ENCODE measurements at regions not wholly inside any gene's neighbourhood (a gene's known extent, or its start where the extent isn't known, plus 50 kb on each side); places are given as distances from the start of the nearest gene placed in this dataset.

GRCh38 chr5:106974272-106974671 is 696.5 kb downstream of the EFNA5 start:
- no peak for DNase-seq

- DNase-seq = no peak
These were observed 703.9 kb downstream of the EFNA5 start for GRCh38 chr5:106966686-106967315.

DNA sequence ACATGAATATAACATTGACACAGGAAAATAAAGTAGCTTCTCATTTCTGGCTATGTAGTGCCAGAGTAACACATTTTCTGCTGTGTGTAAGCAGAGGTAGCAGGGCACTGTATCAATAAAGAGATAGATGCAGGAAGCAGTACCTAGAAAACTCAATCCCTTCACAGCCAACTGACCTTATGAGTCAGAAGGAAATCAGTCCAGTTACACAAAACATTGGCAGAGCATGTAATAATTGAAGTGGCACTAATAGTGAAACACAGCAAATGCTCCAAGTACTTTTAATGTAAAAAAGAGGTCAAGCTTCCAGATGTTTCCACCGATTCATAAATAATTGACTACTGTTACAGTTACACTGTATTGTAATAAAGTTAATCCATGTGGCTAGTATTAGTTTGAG is 706.6 kb downstream of the EFNA5 start:
- no peak for DNase-seq

GRCh38 chr5:106963630-106964029 is 707.1 kb downstream of the EFNA5 start:
- no peak for DNase-seq

DNA sequence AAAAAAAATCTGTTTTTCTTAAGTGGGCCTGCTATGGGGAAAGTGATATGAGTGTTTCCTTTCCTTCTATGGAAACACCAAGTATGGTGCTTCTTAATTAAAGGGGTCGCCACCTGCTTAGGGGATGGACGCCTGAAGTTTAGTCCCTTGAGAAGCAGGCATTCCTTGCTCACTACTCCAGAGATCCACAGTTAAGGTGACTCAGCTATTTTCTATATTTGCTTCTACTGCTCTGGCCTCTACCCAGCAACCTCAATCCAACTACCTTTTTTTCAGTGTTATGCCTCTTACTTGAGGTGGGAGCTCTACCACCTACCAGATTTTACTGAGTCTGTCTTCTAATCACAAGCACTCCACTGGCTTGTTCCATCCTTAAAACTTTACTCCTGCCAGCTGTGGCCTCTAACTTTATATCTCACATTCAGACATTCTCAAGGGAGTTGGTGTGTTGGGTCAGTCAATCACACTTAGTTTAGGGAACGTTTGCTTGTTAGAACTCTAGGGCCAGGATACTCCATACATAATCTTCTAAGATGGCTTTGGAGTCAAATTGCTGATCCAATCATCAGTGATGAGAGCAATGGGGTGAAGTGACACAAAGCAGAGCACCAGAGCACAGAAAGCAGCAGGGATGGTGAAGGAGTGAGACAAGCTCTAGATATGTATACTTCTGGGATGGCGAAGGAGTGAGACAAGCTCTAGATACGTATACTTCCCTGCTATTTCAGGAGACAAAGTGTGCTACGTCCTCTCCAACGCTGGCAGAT is 708.1 kb downstream of the EFNA5 start:
- no peak for DNase-seq

GRCh38 chr5:106959387-106959786 is 711.4 kb downstream of the EFNA5 start:
- DNase-seq = no peak

GRCh38 chr5:106957336-106957735 is 713.4 kb downstream of the EFNA5 start:
- no peak for DNase-seq

GRCh38 chr5:106956886-106957285 is 713.9 kb downstream of the EFNA5 start:
- no peak for DNase-seq

GRCh38 chr5:106956187-106956586 is 714.5 kb downstream of the EFNA5 start:
- no peak for DNase-seq

GRCh38 chr5:106940986-106941385 is 729.8 kb downstream of the EFNA5 start:
- DNase-seq = no peak

GRCh38 chr5:106940301-106940846 is 730.4 kb downstream of the EFNA5 start:
- DNase-seq = no peak

DNA sequence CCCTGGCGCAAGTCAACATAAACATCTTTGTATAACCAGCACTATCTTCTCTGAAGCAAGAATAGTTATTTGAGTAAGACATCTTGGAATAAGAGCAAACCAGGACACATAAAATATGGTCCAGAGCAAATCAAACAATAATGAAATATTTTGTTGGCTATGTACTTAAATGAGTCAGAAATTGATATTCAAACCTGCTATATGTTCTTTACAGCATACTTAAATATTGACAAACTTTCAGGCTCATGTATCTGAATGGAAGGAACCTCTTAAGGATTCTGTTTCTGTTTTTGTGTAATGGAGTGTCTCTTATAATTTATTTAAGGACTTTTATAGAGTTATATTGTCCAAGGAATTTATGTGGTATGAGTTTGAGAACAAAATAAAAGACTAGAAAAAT is 747.3 kb downstream of the EFNA5 start:
- no peak for DNase-seq

DNA sequence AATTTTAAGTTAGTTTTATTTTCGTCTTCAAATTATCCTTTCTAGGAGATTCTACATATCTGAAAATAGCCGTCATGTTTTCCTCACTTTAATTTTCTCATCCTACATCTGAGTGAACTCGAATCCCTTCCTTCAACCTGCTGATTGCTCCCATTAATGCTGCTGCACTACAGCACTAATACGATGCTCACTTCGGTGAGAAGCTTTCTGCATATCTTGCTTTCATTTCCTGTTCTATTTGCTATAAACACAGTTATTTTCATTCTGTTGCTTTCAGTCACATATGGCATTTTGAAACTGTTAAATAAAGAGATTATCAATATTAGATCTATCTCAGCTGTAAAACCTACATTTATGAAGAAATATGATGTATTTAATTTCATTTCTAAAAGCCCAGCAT is 749.2 kb downstream of the EFNA5 start:
- no peak for DNase-seq

GRCh38 chr5:106910486-106910885 is 760.3 kb downstream of the EFNA5 start:
- DNase-seq = no peak

DNA sequence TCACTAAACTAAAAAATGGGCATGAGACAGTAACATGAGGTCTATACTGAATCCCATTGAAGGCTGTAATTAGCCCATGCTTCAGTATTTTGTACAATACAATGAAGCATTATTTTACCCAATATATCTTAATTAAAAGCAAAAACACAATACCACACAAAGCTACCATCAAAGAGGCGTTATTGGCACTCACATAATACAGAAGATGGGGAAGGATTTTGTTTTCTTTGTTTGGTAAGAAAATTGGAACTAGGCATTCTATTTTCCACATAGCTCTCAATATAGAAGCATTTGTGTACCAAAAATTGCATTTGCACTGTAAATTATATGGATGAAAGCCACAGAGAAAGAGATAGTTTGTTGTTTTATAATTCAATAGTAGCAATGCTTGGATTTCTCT is 761.0 kb downstream of the EFNA5 start:
- DNase-seq = no peak

DNA sequence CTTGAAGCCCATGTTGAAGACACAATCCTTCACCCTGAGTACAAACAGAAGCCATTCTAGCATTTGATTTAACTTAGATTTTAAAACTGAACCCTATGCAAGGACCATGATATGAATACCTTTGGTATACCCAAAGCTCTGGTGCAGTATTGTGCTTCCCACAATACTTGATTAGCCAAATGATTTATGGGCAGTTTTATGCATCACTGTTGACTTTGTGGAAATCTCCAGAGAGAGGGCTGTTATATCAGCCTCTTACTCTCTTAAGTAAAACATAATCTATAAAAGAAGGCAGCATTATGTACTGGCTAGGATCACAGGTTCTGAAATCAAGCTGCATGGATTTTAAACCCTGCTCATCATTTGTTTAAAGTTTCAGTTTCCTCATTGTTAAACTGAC is 762.8 kb downstream of the EFNA5 start:
- DNase-seq = no peak

- DNase-seq = no peak
These were observed 764.5 kb downstream of the EFNA5 start for GRCh38 chr5:106906199-106906598.

DNA sequence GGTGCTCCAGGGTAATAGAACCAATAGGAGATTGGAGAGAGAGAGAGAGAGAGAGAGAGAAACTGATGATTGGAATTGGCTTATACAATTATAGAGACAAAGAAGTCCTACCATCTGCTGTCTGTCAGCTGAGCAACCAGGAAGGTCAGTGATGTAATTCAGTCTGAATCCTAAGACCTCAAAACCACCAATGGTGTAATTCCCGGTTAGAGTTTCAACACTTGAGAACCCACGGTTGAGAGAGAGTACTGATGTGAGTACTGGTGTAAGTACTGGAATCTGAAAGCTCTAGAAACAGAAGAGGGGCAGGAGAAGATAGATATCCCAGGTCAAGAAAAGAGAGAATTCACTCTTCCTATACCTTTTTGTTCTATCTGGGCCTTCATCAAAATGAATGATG is 775.8 kb downstream of the EFNA5 start:
- DNase-seq = no peak

DNA sequence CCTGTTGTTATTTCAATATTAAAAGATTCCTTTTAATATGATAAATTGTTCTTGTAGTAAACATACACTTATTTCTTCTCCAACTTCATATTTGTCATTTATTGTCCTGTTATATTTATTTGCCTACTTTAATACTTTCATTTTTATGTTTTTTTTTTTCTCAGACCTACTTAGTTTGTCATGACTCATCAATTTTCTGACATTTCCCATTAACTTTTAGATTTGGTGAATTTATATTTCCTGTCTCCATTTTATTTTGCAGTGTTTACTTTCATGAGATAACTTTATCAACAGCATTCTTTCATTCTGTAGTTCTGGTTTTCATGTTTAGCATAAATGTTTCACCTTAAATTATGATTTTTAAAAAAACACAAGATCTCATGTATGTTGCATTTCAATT is 788.7 kb downstream of the EFNA5 start:
- no peak for DNase-seq

DNA sequence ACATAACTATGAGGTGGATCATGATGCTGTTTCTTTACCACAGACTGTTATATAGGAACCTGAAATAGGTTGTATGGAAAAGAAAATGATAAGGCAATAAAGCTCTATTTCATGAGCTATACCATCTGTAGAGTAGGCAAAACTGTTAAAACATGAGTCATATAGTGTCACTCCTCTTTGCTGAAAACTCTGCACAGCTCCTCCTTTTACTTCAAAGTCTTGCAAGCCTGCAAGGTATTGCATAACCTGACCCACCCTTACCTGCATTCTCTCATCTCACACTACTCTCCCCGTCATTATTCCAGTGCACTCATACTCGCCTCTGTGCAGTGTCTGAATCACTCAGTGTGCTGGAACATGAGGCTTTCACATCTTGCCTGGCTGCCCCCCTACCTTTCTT is 790.1 kb downstream of the EFNA5 start:
- no peak for DNase-seq

GRCh38 chr5:106877881-106878280 is 792.9 kb downstream of the EFNA5 start:
- DNase-seq = no peak

DNA sequence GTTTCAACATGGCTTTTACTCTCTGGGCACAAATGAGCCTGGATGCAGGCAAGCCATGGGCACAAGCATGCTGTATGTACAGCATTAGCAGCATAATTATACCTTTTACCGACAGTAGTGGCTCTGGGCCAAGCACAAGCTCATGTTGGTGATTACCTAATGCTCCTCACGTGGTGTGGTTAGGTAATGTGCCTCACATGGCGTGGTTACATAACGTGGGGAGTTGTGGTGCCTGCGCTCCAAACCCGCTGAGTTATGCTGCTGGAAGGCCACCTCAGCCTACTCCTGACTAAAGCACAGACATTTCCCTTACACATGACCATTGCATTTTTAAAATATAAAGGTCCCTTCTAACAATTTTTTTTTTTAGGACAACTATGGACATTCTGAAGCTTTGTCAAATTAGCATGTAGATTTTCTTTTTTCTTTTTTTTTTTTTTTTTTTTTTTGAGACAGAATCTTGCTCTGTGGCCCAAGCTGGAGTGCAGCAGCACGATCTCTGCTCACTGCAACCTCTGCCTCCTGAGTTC is 794.0 kb downstream of the EFNA5 start:
- DNase-seq = no peak

GRCh38 chr5:106876298-106876622 is 794.5 kb downstream of the EFNA5 start:
- DNase-seq = no peak

- DNase-seq = no peak
These were observed 795.0 kb downstream of the EFNA5 start for GRCh38 chr5:106875591-106876297.

Measured in NCI-H187 treated with DMSO at 0.1 percent for 48 hours (cell line).